Fibroblast of lung (primary cell): ENCODE measurements at regions not wholly inside any gene's neighbourhood (a gene's known extent, or its start where the extent isn't known, plus 50 kb on each side); places are given as distances from the start of the nearest gene placed in this dataset.

Experiments used
- DNase-seq, 2 donors: peaks; one replicate each; pipeline versions ENCODE4 v3.0.0 to v3.0.0-alpha.2; 2010; ENCODE audit warnings: low read depth in 2 of 2
- H2AFZ ChIP-seq: 2 replicates; pipeline ENCODE4 v1.5.1; 2012; ENCODE audit warnings: low read length, control low read depth, inconsistent platforms
- H3K27ac ChIP-seq: 2 replicates; pipeline ENCODE4 v1.5.1; 2011; ENCODE audit warnings: low read length, control low read depth; ENCODE audit not compliant: insufficient read depth
- H3K27me3 ChIP-seq: 2 replicates; pipeline ENCODE4 v1.5.1; 2011; ENCODE audit warnings: mild to moderate bottlenecking, low read length; ENCODE audit not compliant: control insufficient read depth, insufficient read depth
- H3K36me3 ChIP-seq: 2 replicates; pipeline ENCODE4 v1.5.1; 2011; ENCODE audit warnings: low read length; ENCODE audit not compliant: control insufficient read depth, insufficient read depth
- H3K4me1 ChIP-seq: 2 replicates; pipeline ENCODE4 v1.5.1; 2011; ENCODE audit warnings: low read length; ENCODE audit not compliant: control insufficient read depth, insufficient read depth; ENCODE audit errors: extremely low read depth
- H3K4me2 ChIP-seq: 2 replicates; pipeline ENCODE4 v1.5.1; 2011; ENCODE audit warnings: low read length, control low read depth; ENCODE audit not compliant: insufficient read depth; ENCODE audit errors: extremely low read depth
- H3K4me3 ChIP-seq, 4 experiments: fragments of 200-600 bp in 1 of 4; sonication (generic) in 1 of 4; replicated peaks in 1 of 4; 2 replicates each; pipeline ENCODE4 v1.5.1; 2011 to 2016; ENCODE audit warnings: low read length in 4 of 4, low read depth in 3 of 4, mild to moderate bottlenecking in 3 of 4, control low read depth in 2 of 4, inconsistent platforms in 1 of 4, mixed read lengths in 1 of 4; ENCODE audit not compliant: insufficient read depth in 1 of 4; ENCODE audit errors: control extremely low read depth in 1 of 4
- H3K79me2 ChIP-seq: 2 replicates; pipeline ENCODE4 v1.5.1; 2012; ENCODE audit warnings: mild to moderate bottlenecking, low read length, inconsistent platforms; ENCODE audit not compliant: control insufficient read depth, insufficient read depth
- H3K9ac ChIP-seq: 2 replicates; pipeline ENCODE4 v1.5.1; 2011; ENCODE audit warnings: mild to moderate bottlenecking, low read length, control low read depth; ENCODE audit not compliant: insufficient read depth
- H3K9me3 ChIP-seq: 2 replicates; pipeline ENCODE4 v1.5.1; 2012; ENCODE audit warnings: low read depth, low read length; ENCODE audit not compliant: control insufficient read depth, insufficient read depth
- H4K20me1 ChIP-seq: 2 replicates; pipeline ENCODE4 v1.5.1; 2011; ENCODE audit warnings: low read length; ENCODE audit not compliant: control insufficient read depth, insufficient read depth; ENCODE audit errors: extremely low read depth
- CTCF ChIP-seq, 2 donors: IDR thresholded peaks in 1 of 2; conservative IDR thresholded peaks in 1 of 2; 1 replicate in 1 of 2; 2 replicates in 1 of 2; pipeline ENCODE4 v1.5.1; 2011 to 2012; ENCODE audit warnings: low read length in 2 of 2, control low read depth in 1 of 2, inconsistent platforms in 1 of 2, low read depth in 1 of 2, mild to moderate bottlenecking in 1 of 2
- EZH2 ChIP-seq: IDR thresholded peaks from 2 replicates; pipeline ENCODE4 v1.5.1; 2012; ENCODE audit warnings: low read length, control low read depth, mild to moderate bottlenecking; ENCODE audit errors: missing control alignments

GRCh38 chr9:108356806-108357205, 499.0 kb downstream of the ACTL7B start:
- no peak overlapping the region for H3K27ac ChIP-seq
- TF ChIP-seq EZH2 (no peak), CTCF (conservative IDR thresholded peaks at IDR 0.05 in 1 of 2, IDR thresholded peaks at IDR 0.05 in 1 of 2; ENCODE audit: low read depth in 1 of 2, low read length in 2 of 2) (no peak)

DNA sequence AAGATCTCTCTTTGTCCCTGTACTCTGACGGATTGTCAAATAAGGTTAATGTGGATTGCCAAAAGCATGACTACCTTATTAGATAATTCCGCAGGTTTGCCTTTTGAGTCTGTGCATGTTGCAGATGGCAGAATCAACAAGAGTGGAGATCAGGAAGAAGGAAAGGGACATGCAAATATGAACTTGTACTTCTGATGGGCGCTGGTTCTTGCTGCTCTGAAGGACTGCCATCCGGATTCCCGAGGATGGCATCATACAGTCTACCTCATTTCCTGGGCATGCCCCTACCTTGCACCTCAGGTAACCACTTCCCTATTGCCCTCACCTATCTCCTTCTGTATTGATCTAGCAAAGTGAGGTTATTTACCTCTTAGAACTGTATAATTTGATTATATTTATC, 504.2 kb downstream of the ACTL7B start:
- no peaks in the 10 kb centered on the region for H3K27me3 ChIP-seq
- H3K36me3 ChIP-seq = no peaks in the 10 kb centered on the region
- TF ChIP-seq EZH2 = no peak
- no peak overlapping the region for H3K4me3 ChIP-seq
- H3K79me2 ChIP-seq = no peaks in the 10 kb centered on the region
- no peak overlapping the region for H2AFZ ChIP-seq
- no peak for DNase-seq
- H3K9ac ChIP-seq = no peak overlapping the region
- H4K20me1 ChIP-seq = no peaks in the 10 kb centered on the region
- no peaks in the 10 kb centered on the region for H3K9me3 ChIP-seq
- H3K4me2 ChIP-seq = no peak overlapping the region
- H3K27ac ChIP-seq = no peak overlapping the region
- H3K4me1 ChIP-seq = no peaks in the 10 kb centered on the region

More at GRCh38 chr9:108356806-108357205, 499.0 kb downstream of the ACTL7B start:
- no peak overlapping the region for H3K9ac ChIP-seq
- H3K4me2 ChIP-seq = no peak overlapping the region
- H3K4me1 ChIP-seq = no peaks in the 10 kb centered on the region
- H3K79me2 ChIP-seq = no peaks in the 10 kb centered on the region
- H2AFZ ChIP-seq = no peak overlapping the region
- no peaks in the 10 kb centered on the region for H3K27me3 ChIP-seq
- H3K36me3 ChIP-seq = no peaks in the 10 kb centered on the region
- peak in 1 of 2 donors; percentile 7 for DNase-seq
- H3K4me3 ChIP-seq = no peak overlapping the region
- H3K9me3 ChIP-seq = no peaks in the 10 kb centered on the region
- no peaks in the 10 kb centered on the region for H4K20me1 ChIP-seq

GRCh38 chr9:108347463-108348188, 508.2 kb downstream of the ACTL7B start:
- Histone ChIP-seq H3K4me2 (no peak overlapping the region), H2AFZ (no peak overlapping the region), H3K79me2 (no peaks in the 10 kb centered on the region), H3K4me3 (no peak overlapping the region), H3K9me3 (no peaks in the 10 kb centered on the region), H4K20me1 (no peaks in the 10 kb centered on the region), H3K36me3 (no peaks in the 10 kb centered on the region), H3K27ac (no peak overlapping the region), H3K4me1 (no peaks in the 10 kb centered on the region), H3K9ac (no peak overlapping the region), H3K27me3 (no peaks in the 10 kb centered on the region)
- no peak for TF ChIP-seq EZH2
- DNase-seq = no peak

DNA sequence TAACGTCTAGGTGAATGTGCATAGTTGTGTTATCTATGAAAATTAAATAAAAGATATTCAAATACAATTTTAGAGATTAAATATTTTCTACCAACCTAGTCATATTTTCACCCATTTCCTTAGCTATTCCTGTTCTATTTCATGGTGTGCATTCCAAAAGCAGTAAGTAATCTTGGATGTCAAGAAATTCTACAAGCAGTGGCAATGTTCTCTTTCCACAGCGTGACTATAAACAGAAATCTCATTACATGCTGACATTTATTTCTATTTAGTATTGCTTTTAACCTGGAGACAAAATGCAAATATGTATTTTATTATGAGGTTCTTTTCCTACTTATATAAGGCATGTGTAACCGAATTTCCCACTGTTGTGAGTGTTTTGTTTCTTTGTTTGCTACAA, 510.0 kb downstream of the ACTL7B start:
- Histone ChIP-seq H2AFZ (no peak overlapping the region), H3K4me3 (no peak overlapping the region), H3K36me3 (no peaks in the 10 kb centered on the region), H3K9ac (no peak overlapping the region), H3K4me1 (no peaks in the 10 kb centered on the region), H3K4me2 (no peak overlapping the region), H3K79me2 (no peaks in the 10 kb centered on the region), H3K27ac (no peak overlapping the region), H3K9me3 (no peaks in the 10 kb centered on the region), H3K27me3 (no peaks in the 10 kb centered on the region), H4K20me1 (no peaks in the 10 kb centered on the region)
- DNase-seq = no peak
- TF ChIP-seq EZH2 (no peak), CTCF (conservative IDR thresholded peaks at IDR 0.05 in 1 of 2, IDR thresholded peaks at IDR 0.05 in 1 of 2; ENCODE audit: low read depth in 1 of 2, low read length in 2 of 2) (no peak)
